Fibroblast of lung (primary cell): ENCODE measurements at regions not wholly inside any gene's neighbourhood (a gene's known extent, or its start where the extent isn't known, plus 50 kb on each side); places are given as distances from the start of the nearest gene placed in this dataset.
A peak's percentile ranks its signal among the peaks of the same experiment; 100 is the strongest.

Experiments used
- DNase-seq, 2 donors: peaks; one replicate each; pipeline versions ENCODE4 v3.0.0 to v3.0.0-alpha.2; 2010; ENCODE audit warnings: low read depth in 2 of 2
- H2AFZ ChIP-seq: 2 replicates; pipeline ENCODE4 v1.5.1; 2012; ENCODE audit warnings: low read length, control low read depth, inconsistent platforms
- H3K27ac ChIP-seq: 2 replicates; pipeline ENCODE4 v1.5.1; 2011; ENCODE audit warnings: low read length, control low read depth; ENCODE audit not compliant: insufficient read depth
- H3K27me3 ChIP-seq: 2 replicates; pipeline ENCODE4 v1.5.1; 2011; ENCODE audit warnings: mild to moderate bottlenecking, low read length; ENCODE audit not compliant: control insufficient read depth, insufficient read depth
- H3K36me3 ChIP-seq: 2 replicates; pipeline ENCODE4 v1.5.1; 2011; ENCODE audit warnings: low read length; ENCODE audit not compliant: control insufficient read depth, insufficient read depth
- H3K4me1 ChIP-seq: 2 replicates; pipeline ENCODE4 v1.5.1; 2011; ENCODE audit warnings: low read length; ENCODE audit not compliant: control insufficient read depth, insufficient read depth; ENCODE audit errors: extremely low read depth
- H3K4me2 ChIP-seq: 2 replicates; pipeline ENCODE4 v1.5.1; 2011; ENCODE audit warnings: low read length, control low read depth; ENCODE audit not compliant: insufficient read depth; ENCODE audit errors: extremely low read depth
- H3K4me3 ChIP-seq, 4 experiments: fragments of 200-600 bp in 1 of 4; sonication (generic) in 1 of 4; replicated peaks in 1 of 4; 2 replicates each; pipeline ENCODE4 v1.5.1; 2011 to 2016; ENCODE audit warnings: low read length in 4 of 4, low read depth in 3 of 4, mild to moderate bottlenecking in 3 of 4, control low read depth in 2 of 4, inconsistent platforms in 1 of 4, mixed read lengths in 1 of 4; ENCODE audit not compliant: insufficient read depth in 1 of 4; ENCODE audit errors: control extremely low read depth in 1 of 4
- H3K79me2 ChIP-seq: 2 replicates; pipeline ENCODE4 v1.5.1; 2012; ENCODE audit warnings: mild to moderate bottlenecking, low read length, inconsistent platforms; ENCODE audit not compliant: control insufficient read depth, insufficient read depth
- H3K9ac ChIP-seq: 2 replicates; pipeline ENCODE4 v1.5.1; 2011; ENCODE audit warnings: mild to moderate bottlenecking, low read length, control low read depth; ENCODE audit not compliant: insufficient read depth
- H3K9me3 ChIP-seq: 2 replicates; pipeline ENCODE4 v1.5.1; 2012; ENCODE audit warnings: low read depth, low read length; ENCODE audit not compliant: control insufficient read depth, insufficient read depth
- H4K20me1 ChIP-seq: 2 replicates; pipeline ENCODE4 v1.5.1; 2011; ENCODE audit warnings: low read length; ENCODE audit not compliant: control insufficient read depth, insufficient read depth; ENCODE audit errors: extremely low read depth
- CTCF ChIP-seq, 2 donors: IDR thresholded peaks in 1 of 2; conservative IDR thresholded peaks in 1 of 2; 1 replicate in 1 of 2; 2 replicates in 1 of 2; pipeline ENCODE4 v1.5.1; 2011 to 2012; ENCODE audit warnings: low read length in 2 of 2, control low read depth in 1 of 2, inconsistent platforms in 1 of 2, low read depth in 1 of 2, mild to moderate bottlenecking in 1 of 2
- EZH2 ChIP-seq: IDR thresholded peaks from 2 replicates; pipeline ENCODE4 v1.5.1; 2012; ENCODE audit warnings: low read length, control low read depth, mild to moderate bottlenecking; ENCODE audit errors: missing control alignments

GRCh38 chr3:118128886-118129285 lies 905.8 kb downstream of the IGSF11 start:
- no peak overlapping the region for H3K9ac ChIP-seq
- DNase-seq: peak; percentile 76 to 81
- no peaks in the 10 kb centered on the region for H3K4me1 ChIP-seq
- no peak overlapping the region for H3K4me2 ChIP-seq
- no peak overlapping the region for H3K27ac ChIP-seq
- no peaks in the 10 kb centered on the region for H3K79me2 ChIP-seq
- H3K36me3 ChIP-seq: no peaks in the 10 kb centered on the region
- H4K20me1 ChIP-seq: no peaks in the 10 kb centered on the region
- TF ChIP-seq CTCF (conservative IDR thresholded peaks at IDR 0.05 in 1 of 2, IDR thresholded peaks at IDR 0.05 in 1 of 2; ENCODE audit: low read depth in 1 of 2, low read length in 2 of 2): no peak
- TF ChIP-seq EZH2: no peak
- H3K27me3 ChIP-seq: no peaks in the 10 kb centered on the region
- no peak overlapping the region for H3K4me3 ChIP-seq
- no peak overlapping the region for H2AFZ ChIP-seq
- no peaks in the 10 kb centered on the region for H3K9me3 ChIP-seq

- no peak for DNase-seq
- Histone ChIP-seq H3K27ac (no peak overlapping the region), H2AFZ (no peak overlapping the region), H3K36me3 (no peaks in the 10 kb centered on the region), H3K4me1 (no peaks in the 10 kb centered on the region), H4K20me1 (no peaks in the 10 kb centered on the region), H3K9ac (no peak overlapping the region), H3K9me3 (no peaks in the 10 kb centered on the region), H3K79me2 (no peaks in the 10 kb centered on the region), H3K4me2 (no peak overlapping the region), H3K4me3 (no peak overlapping the region), H3K27me3 (no peaks in the 10 kb centered on the region)
- no peak for TF ChIP-seq EZH2
- TF ChIP-seq CTCF (conservative IDR thresholded peaks at IDR 0.05 in 1 of 2, IDR thresholded peaks at IDR 0.05 in 1 of 2; ENCODE audit: low read depth in 1 of 2, low read length in 2 of 2): no peak
These were observed 896.9 kb downstream of the IGSF11 start for GRCh38 chr3:118137778-118138177.

GRCh38 chr3:118144919-118145318 lies 889.7 kb downstream of the IGSF11 start:
- no peak for DNase-seq
- Histone ChIP-seq H3K27ac (no peak overlapping the region), H3K79me2 (no peaks in the 10 kb centered on the region), H3K36me3 (no peaks in the 10 kb centered on the region), H3K27me3 (no peaks in the 10 kb centered on the region), H3K4me3 (no peak overlapping the region), H2AFZ (no peak overlapping the region), H3K9ac (no peak overlapping the region), H3K4me2 (no peak overlapping the region), H3K9me3 (no peaks in the 10 kb centered on the region), H3K4me1 (no peaks in the 10 kb centered on the region), H4K20me1 (no peaks in the 10 kb centered on the region)
- TF ChIP-seq CTCF (conservative IDR thresholded peaks at IDR 0.05 in 1 of 2, IDR thresholded peaks at IDR 0.05 in 1 of 2; ENCODE audit: low read depth in 1 of 2, low read length in 2 of 2): no peak
- no peak for TF ChIP-seq EZH2
